ENCODE measurements at regions not wholly inside any gene's neighbourhood (a gene's known extent, or its start where the extent isn't known, plus 50 kb on each side); places are given as distances from the start of the nearest gene placed in this dataset.

DNA sequence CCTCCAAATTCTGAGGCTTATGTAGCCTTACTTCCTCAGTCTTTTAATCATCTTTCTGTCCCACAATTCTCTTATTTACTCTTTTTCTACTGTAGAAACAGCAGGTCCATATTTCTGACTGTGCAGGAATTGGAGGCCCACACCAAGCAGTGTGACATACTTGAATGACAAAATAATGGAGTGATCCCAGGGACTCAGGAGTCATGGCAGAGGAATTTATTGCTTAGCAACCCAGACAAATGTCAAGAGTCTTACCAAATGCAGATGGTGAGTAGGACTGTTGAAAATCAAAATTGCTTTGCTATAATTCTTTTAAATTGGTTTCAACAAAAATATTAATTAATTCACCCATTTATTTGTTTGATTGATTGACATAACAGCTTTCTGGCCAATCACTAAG is 59.9 kb downstream of the HTR1B start:
- H3K4me1 ChIP-seq = no peaks in the 10 kb centered on the region
- FAIRE-seq = no peak
- no peaks in the 10 kb centered on the region for H3K27me3 ChIP-seq
- no peaks in the 10 kb centered on the region for H3K9me3 ChIP-seq
- intact Hi-C loops (cut with DNase I) = no loop called here
- no peak overlapping the region for H3K4me3 ChIP-seq
- DNase-seq = no peak
- no peaks in the 10 kb centered on the region for H3K36me3 ChIP-seq
- H3K27ac ChIP-seq = no peak overlapping the region
- TF ChIP-seq, protein P1, sequence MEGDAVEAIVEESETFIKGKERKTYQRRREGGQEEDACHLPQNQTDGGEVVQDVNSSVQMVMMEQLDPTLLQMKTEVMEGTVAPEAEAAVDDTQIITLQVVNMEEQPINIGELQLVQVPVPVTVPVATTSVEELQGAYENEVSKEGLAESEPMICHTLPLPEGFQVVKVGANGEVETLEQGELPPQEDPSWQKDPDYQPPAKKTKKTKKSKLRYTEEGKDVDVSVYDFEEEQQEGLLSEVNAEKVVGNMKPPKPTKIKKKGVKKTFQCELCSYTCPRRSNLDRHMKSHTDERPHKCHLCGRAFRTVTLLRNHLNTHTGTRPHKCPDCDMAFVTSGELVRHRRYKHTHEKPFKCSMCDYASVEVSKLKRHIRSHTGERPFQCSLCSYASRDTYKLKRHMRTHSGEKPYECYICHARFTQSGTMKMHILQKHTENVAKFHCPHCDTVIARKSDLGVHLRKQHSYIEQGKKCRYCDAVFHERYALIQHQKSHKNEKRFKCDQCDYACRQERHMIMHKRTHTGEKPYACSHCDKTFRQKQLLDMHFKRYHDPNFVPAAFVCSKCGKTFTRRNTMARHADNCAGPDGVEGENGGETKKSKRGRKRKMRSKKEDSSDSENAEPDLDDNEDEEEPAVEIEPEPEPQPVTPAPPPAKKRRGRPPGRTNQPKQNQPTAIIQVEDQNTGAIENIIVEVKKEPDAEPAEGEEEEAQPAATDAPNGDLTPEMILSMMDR (IDR thresholded peaks at IDR 0.05) = no peak
- no peak for ATAC-seq

DNA sequence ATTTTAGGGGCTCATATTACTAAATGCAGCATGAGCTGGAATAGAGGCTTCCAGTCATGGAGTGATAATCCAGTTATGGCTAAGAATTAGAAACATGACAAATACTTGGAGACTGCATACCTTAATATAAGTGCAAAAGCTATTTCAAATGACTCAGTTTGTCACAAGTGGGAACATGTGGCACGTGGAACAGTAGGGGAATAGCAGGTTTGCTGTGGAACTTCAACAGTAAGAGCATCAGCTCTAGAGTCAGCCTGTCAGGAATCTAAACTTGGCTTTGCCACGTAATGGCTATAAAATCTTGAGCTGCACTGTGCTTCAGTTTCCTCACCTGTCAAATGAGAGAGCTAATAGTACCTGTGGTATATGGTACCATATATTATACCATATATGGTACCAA is 62.1 kb downstream of the HTR1B start:
- FAIRE-seq = no peak
- intact Hi-C loops (cut with DNase I) = no loop called here
- Histone ChIP-seq H3K9me3 (no peaks in the 10 kb centered on the region), H3K27me3 (no peaks in the 10 kb centered on the region), H3K36me3 (no peaks in the 10 kb centered on the region), H3K4me3 (no peak overlapping the region), H3K4me1 (no peaks in the 10 kb centered on the region), H3K27ac (no peak overlapping the region)
- no peak for DNase-seq
- TF ChIP-seq, protein P1 (IDR thresholded peaks at IDR 0.05) = no peak
- no peak for ATAC-seq
- WGBS, 2 donors = 68 to 77% methylated on average over 2 of the region's 2 CpGs

DNA sequence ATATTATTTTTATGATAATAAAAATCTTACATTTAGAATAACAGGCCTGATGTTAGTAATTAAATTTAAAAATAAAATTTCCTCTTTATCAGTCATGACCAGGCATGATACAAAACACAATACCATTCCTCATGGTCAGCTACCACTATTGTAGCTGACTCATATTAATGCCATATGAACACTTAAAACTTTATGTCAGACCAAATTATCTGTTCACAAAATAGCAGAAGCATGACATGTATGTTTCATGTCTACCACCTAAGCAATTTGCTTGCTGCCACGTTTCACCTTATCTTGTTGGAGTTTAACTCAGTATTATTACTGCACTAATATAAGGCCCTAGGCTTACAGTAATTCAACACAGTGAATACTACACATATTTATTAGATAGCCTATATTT is 65.7 kb downstream of the HTR1B start:
- no peaks in the 10 kb centered on the region for H3K27me3 ChIP-seq
- intact Hi-C loops (cut with DNase I) = no loop called here
- 36 to 42% methylated on average over 1 of the region's 1 CpG for WGBS, 2 donors
- no peaks in the 10 kb centered on the region for H3K36me3 ChIP-seq
- ATAC-seq (no peak), DNase-seq (no peak), FAIRE-seq (no peak)
- H3K4me1 ChIP-seq = no peaks in the 10 kb centered on the region
- TF ChIP-seq, protein P1 (IDR thresholded peaks at IDR 0.05) = no peak
- H3K9me3 ChIP-seq = no peaks in the 10 kb centered on the region
- H3K27ac ChIP-seq = no peak overlapping the region
- H3K4me3 ChIP-seq = no peak overlapping the region

DNA sequence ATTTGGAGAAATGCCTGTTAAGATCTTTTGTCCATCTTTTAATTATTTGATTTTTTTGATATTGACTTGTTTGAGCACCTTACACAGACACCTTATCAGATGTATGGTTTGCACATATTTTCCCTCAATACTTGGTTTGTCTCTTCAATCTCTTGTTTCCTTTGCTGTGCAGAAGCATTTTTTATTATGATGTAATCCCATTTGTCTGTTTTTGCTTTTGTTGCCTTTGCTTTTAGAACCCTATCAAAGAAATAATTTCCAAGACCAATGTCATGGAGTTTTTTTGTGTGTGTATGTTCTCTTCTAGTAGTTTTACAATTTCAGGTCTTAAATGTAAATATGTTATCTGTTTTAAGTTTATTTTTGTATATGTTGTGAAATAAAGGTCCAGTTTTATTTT is 73.9 kb downstream of the HTR1B start:
- Histone ChIP-seq H3K4me3 (no peak overlapping the region), H3K27me3 (no peaks in the 10 kb centered on the region), H3K27ac (no peak overlapping the region), H3K4me1 (no peaks in the 10 kb centered on the region), H3K36me3 (no peaks in the 10 kb centered on the region), H3K9me3 (no peaks in the 10 kb centered on the region)
- intact Hi-C loops (cut with DNase I) = no loop called here
- no peak for ATAC-seq
- TF ChIP-seq, protein P1 (IDR thresholded peaks at IDR 0.05) = no peak
- no peak for FAIRE-seq
- no peak for DNase-seq

DNA sequence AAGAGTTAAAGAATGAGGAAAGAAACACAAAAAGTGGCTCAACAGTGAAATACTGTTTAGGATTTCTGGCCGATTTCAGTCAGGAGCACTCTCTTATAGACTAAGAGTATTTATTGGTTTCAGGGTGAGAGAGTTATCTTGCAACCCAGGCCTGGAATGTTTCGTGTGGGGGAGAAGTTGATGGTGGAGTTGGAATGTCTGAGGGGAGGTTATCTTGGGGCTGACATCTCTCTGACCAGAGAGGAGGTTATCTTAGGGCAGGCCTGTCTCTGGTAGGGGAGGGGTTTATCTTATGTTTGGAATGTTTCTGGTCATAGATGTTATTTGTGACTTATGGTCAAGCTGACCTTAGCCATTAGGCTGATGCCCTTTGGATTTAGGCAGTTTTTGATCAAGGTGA is 80.3 kb downstream of the HTR1B start:
- Histone ChIP-seq H3K4me1 (no peaks in the 10 kb centered on the region), H3K27ac (no peak overlapping the region), H3K9me3 (no peaks in the 10 kb centered on the region), H3K36me3 (no peaks in the 10 kb centered on the region), H3K27me3 (no peaks in the 10 kb centered on the region), H3K4me3 (no peak overlapping the region)
- TF ChIP-seq, protein P1 (IDR thresholded peaks at IDR 0.05) = no peak
- 27 to 30% methylated on average over 2 of the region's 2 CpGs for WGBS, 2 donors
- intact Hi-C loops (cut with DNase I) = no loop called here
- no peak for DNase-seq
- no peak for FAIRE-seq
- ATAC-seq = no peak
